ENCODE measurements at regions not wholly inside any gene's neighbourhood (a gene's known extent, or its start where the extent isn't known, plus 50 kb on each side); places are given as distances from the start of the nearest gene placed in this dataset.

GRCh38 chr12:85568395-85569103 lies 267.7 kb downstream of the RASSF9 start:
- FAIRE-seq: no peak
- no peak for DNase-seq (ENCODE audit: low read depth in 1 of 2, low spot score in 2 of 2)
- Histone ChIP-seq H3K23me2 (ENCODE audit: low read depth, low read length) (no peaks in the 10 kb centered on the region), H4K20me1 (replicated peaks in 1 of 2; ENCODE audit: control insufficient read depth in 1 of 2, insufficient read depth in 2 of 2, low read length in 2 of 2) (no peaks in the 10 kb centered on the region), H2AK5ac (ENCODE audit: low read depth, low read length) (no peak overlapping the region), H3K14ac (ENCODE audit: insufficient read length) (no peak overlapping the region), H2BK5ac (ENCODE audit: low read depth, low read length) (no peak overlapping the region), H2BK15ac (ENCODE audit: low read length) (no peak overlapping the region), H3K9ac (replicated peaks in 1 of 4; ENCODE audit: extremely low read depth in 1 of 4, low read depth in 3 of 4, low read length in 3 of 4) (no peak overlapping the region), H3K4me3 (ENCODE audit: extremely low read depth in 1 of 4, insufficient read depth in 2 of 4, low read depth in 3 of 4, low read length in 4 of 4) (no peak overlapping the region), H3K79me2 (ENCODE audit: control insufficient read depth in 1 of 2, insufficient read depth in 2 of 2, low read length in 2 of 2) (no peaks in the 10 kb centered on the region), H2BK20ac (ENCODE audit: low read length) (no peak overlapping the region), H3K23ac (ENCODE audit: insufficient read length) (no peak overlapping the region), H4K5ac (ENCODE audit: insufficient read length, low read depth, low read length) (no peak overlapping the region), H3K9me3 (ENCODE audit: insufficient read depth in 2 of 2, low read depth in 1 of 2, low read length in 1 of 2) (no peaks in the 10 kb centered on the region), H2AFZ (ENCODE audit: low read length) (0 out of 2 replicates have a peak overlapping the region, but pooled peaks have one; percentile 51), H3K4ac (replicated peaks; ENCODE audit: insufficient read length, low read depth, low read length) (no peak overlapping the region), H3K4me1 (replicated peaks in 1 of 4; ENCODE audit: control insufficient read depth in 3 of 4, insufficient read depth in 4 of 4, low read length in 3 of 4) (no peaks in the 10 kb centered on the region), H2BK120ac (replicated peaks; ENCODE audit: low read depth, low read length) (no peak overlapping the region), H4K91ac (replicated peaks; ENCODE audit: insufficient read length, low read length) (no peak overlapping the region), H3K56ac (replicated peaks; ENCODE audit: insufficient read length, low read depth, low read length) (no peak overlapping the region), H2BK12ac (ENCODE audit: low read depth, low read length) (no peak overlapping the region), H3K27me3 (replicated peaks in 1 of 4; ENCODE audit: control insufficient read depth in 3 of 4, extremely low read depth in 1 of 4, insufficient read depth in 3 of 4, low read length in 3 of 4) (no peaks in the 10 kb centered on the region), H3K27ac (ENCODE audit: low read depth, low read length) (no peak overlapping the region), H3K18ac (ENCODE audit: extremely low read depth, low read length) (no peak overlapping the region), H3K79me1 (ENCODE audit: low read depth, low read length) (no peaks in the 10 kb centered on the region), H3K36me3 (ENCODE audit: control insufficient read depth in 2 of 4, insufficient read depth in 4 of 4, low read length in 3 of 4) (no peaks in the 10 kb centered on the region), H4K8ac (ENCODE audit: extremely low read depth, insufficient read depth, low read length) (no peak overlapping the region), H3K4me2 (ENCODE audit: insufficient read depth in 1 of 2, low read depth in 2 of 2, low read length in 2 of 2) (no peak overlapping the region)
- 91% methylated on average over 6 of the region's 6 CpGs; no CpG with 5 or more reads in 1 of the 2 experiments for WGBS, 2 experiments (ENCODE audit: extremely low coverage in 1 of 2, insufficient coverage in 1 of 2, insufficient read length in 1 of 2, insufficient replicate concordance in 2 of 2, low coverage in 1 of 2, low lambda C conversion rate in 2 of 2, missing lambda C conversion rate in 1 of 2)
- ChIA-PET CTCF (ENCODE audit: partially characterized antibody) (interaction anchor here (0.6 to 2.1 kb wide), 7 partner anchors 30 to 560 kb away, joined by 3 to 9 read pairs (median 3); no protein-coding TSS in a partner anchor), POLR2A (ENCODE audit: partially characterized antibody) (no interaction called here)
- TF ChIP-seq RXRA (IDR thresholded peaks at IDR 0.05; ENCODE audit: insufficient read depth, low read depth, low read length): no peak
- TF ChIP-seq NANOG (IDR thresholded peaks at IDR 0.05; ENCODE audit: insufficient read depth, low read depth, low read length, poor library complexity, severe bottlenecking): no peak
- TF ChIP-seq, protein P1, sequence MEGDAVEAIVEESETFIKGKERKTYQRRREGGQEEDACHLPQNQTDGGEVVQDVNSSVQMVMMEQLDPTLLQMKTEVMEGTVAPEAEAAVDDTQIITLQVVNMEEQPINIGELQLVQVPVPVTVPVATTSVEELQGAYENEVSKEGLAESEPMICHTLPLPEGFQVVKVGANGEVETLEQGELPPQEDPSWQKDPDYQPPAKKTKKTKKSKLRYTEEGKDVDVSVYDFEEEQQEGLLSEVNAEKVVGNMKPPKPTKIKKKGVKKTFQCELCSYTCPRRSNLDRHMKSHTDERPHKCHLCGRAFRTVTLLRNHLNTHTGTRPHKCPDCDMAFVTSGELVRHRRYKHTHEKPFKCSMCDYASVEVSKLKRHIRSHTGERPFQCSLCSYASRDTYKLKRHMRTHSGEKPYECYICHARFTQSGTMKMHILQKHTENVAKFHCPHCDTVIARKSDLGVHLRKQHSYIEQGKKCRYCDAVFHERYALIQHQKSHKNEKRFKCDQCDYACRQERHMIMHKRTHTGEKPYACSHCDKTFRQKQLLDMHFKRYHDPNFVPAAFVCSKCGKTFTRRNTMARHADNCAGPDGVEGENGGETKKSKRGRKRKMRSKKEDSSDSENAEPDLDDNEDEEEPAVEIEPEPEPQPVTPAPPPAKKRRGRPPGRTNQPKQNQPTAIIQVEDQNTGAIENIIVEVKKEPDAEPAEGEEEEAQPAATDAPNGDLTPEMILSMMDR (IDR thresholded peaks at IDR 0.05; ENCODE audit: control extremely low read depth in 1 of 3, insufficient read depth in 1 of 3, low read depth in 1 of 3, low read length in 3 of 3): no peak
- no peak for TF ChIP-seq MAX (IDR thresholded peaks at IDR 0.05)
- TF ChIP-seq CBX8 (IDR thresholded peaks at IDR 0.05; ENCODE audit: borderline replicate concordance, low read depth, low read length): no peak
- no peak for TF ChIP-seq MAFK (IDR thresholded peaks at IDR 0.05; ENCODE audit: low read depth, low read length)
- no peak for TF ChIP-seq EP300 (IDR thresholded peaks at IDR 0.05; ENCODE audit: borderline replicate concordance in 1 of 2, low read depth in 2 of 2, low read length in 2 of 2)
- TF ChIP-seq SAP30 (IDR thresholded peaks at IDR 0.05; ENCODE audit: insufficient read depth, insufficient replicate concordance, low read length): no peak
- no peak for TF ChIP-seq SRF (IDR thresholded peaks at IDR 0.05; ENCODE audit: low read depth, low read length)
- TF ChIP-seq POU5F1 (IDR thresholded peaks at IDR 0.05; ENCODE audit: low read depth, low read length): no peak
